Stimulated activated naive CD8-positive, alpha-beta T cell treated with anti-CD3 and anti-CD28 coated beads, Interleukin-15, amount 100 ng/mL, for 72 hours (primary cell): ENCODE measurements at regions not wholly inside any gene's neighbourhood (a gene's known extent, or its start where the extent isn't known, plus 50 kb on each side); places are given as distances from the start of the nearest gene placed in this dataset.
"Not testable (repeated sequence)": the region's sequence is repeated elsewhere in the genome, so short reads cannot be mapped to it uniquely, and the experiment has no call there.

Source experiments
- ATAC-seq: fragments of 150-1000 bp; cut with Tn5 transposase; 2 replicates; pipeline ENCODE4 v1.10.0; 2021; ENCODE audit warnings: mild to moderate bottlenecking, moderate library complexity
- DNase-seq, 2 donors: peaks; one replicate each; pipeline ENCODE4 v3.0.0; 2021 to 2022
- H3K27ac Mint-ChIP-seq, 2 donors: one replicate each; pipeline ENCODE4 v1.8.0; 2022; ENCODE audit warnings: mild to moderate bottlenecking in 2 of 2, mixed read lengths in 2 of 2, moderate library complexity in 2 of 2
- H3K27me3 Mint-ChIP-seq: one replicate; pipeline ENCODE4 v1.8.0; 2022; ENCODE audit warnings: mixed read lengths
- H3K4me1 Mint-ChIP-seq: one replicate; pipeline ENCODE4 v1.8.0; 2022; ENCODE audit warnings: mild to moderate bottlenecking, mixed read lengths
- H3K4me3 Mint-ChIP-seq, 2 donors: one replicate each; pipeline ENCODE4 v1.8.0; 2022; ENCODE audit warnings: mild to moderate bottlenecking in 2 of 2, mixed read lengths in 2 of 2, moderate library complexity in 1 of 2
- H3K9me3 Mint-ChIP-seq, 2 donors: one replicate each; pipeline ENCODE4 v1.8.0; 2022; ENCODE audit warnings: mixed read lengths in 2 of 2

DNA sequence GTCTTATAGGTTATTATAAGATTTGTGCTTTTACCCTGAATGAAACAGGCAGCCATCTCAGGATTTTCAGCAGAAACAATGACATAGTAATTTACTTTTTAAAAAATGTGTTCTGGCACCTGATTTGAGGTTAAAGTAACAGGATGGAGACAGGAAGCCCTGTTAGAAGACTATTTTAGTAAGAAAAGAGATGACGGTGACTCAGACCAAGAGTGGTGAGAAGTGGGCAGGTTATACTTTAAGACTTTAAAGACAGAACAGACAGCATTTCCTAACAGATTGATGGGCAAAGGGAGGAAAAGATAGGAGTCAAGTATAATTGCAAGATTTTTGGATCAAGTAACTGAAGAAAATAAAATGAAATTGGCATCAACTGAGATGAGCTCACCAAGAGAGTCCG lies 436.8 kb upstream of the NR5A2 start:
- Mint-ChIP-seq H3K4me1 (peaks cover 10% of the 10 kb centered on the region), H3K27me3 (peaks cover 8% of the 10 kb centered on the region), H3K9me3 (no peaks in the 10 kb centered on the region), H3K27ac (no peak overlapping the region), H3K4me3 (no peak overlapping the region)
- DNase-seq (no peak), ATAC-seq (peak; percentile 73)

DNA sequence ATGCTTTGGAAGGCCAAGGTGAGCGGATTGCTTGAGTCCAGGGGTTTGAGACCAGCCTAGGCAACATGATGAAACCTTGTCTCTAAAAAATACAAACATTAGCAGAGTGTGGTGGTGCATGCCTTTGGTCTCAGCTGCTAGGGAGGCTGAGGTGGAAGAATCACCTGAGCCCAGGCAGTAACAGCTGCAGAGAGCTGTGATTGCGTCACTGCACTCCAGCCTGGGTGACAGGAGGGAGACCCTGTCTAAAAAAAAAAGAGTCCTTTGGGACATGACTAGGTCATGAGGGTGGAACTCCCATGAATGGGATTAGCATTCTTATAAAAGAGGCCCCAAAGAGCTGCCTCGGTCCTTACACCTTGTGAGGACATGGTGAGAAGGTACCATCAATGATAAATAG lies 436.0 kb upstream of the NR5A2 start:
- ATAC-seq (no peak), DNase-seq (no peak)
- Mint-ChIP-seq H3K27me3 (peaks cover 8% of the 10 kb centered on the region), H3K4me1 (peaks cover 10% of the 10 kb centered on the region), H3K4me3 (no peak overlapping the region), H3K9me3 (no peaks in the 10 kb centered on the region), H3K27ac (no peak overlapping the region)

DNA sequence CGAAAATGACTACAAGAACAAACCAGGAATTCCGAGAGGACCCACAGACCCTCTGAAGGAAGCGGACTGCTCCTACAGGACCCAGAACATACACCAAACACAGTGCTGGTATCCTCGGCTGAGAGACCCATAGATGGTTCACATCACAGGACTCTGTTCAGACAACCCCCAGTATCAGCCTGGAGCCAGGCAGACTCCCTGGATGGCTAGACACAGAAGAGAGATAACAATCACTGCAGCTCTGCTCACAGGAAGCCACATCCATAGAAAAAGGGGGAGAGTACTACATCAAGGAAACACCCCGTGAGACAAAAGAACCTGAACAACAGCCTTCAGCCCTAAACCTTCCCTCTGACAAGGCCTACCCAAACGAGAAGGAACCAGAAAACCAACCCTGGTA lies 434.0 kb upstream of the NR5A2 start:
- DNase-seq (no peak), ATAC-seq (no peak)
- no peak overlapping the region for H3K4me3 Mint-ChIP-seq
- peaks cover 20% of the 10 kb centered on the region for H3K27me3 Mint-ChIP-seq
- no peak overlapping the region for H3K27ac Mint-ChIP-seq
- H3K9me3 Mint-ChIP-seq, result peaks cover 0 to 5% of the 10 kb centered on the region in 2 donors
- H3K4me1 Mint-ChIP-seq, result peaks cover 10% of the 10 kb centered on the region

DNA sequence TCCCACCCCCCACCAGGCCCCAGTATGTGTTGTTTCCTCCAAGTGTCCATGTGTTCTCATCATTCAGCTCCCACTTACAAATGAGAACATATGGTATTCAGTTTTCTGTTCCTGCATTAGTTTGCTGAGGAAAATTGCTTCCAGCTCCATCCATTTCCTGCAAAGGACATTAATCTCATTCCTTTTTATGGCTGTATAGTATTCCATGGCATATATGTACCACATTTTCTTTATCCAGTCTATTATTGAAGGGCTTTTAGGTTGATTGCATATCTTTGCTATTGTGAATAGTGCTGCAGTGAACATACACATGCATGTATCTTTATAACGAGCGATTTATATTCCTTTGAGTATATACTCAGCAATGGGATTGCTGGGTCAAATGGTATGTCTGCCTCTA lies 431.1 kb upstream of the NR5A2 start:
- H3K4me1 Mint-ChIP-seq, result not testable (repeated sequence)

DNA sequence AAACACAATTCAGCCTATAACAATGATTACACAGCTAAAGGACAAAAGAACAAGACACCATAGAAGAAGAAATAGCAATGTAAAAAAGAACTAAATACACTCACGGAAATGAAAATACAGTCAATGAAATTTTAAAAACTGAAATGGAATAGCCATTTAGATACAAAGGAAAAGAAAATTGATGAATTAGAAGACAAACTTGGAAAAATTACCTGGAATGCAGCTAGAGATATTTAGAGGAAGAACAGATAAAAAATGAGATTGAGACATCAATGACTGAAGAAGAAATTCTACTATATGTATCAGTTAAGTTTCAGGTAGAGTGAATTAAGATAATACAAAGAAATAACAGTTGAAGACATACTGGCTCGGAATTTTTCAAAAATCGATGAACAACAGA lies 430.4 kb upstream of the NR5A2 start:
- ATAC-seq, result no peak
- Mint-ChIP-seq H3K27me3 (peaks cover 25% of the 10 kb centered on the region), H3K27ac (no peak overlapping the region)

More for the DNA sequence above, 431.1 kb upstream of the NR5A2 start:
- H3K9me3 Mint-ChIP-seq, result peaks cover 0 to 11% of the 10 kb centered on the region in 2 donors
- not testable (repeated sequence) for ATAC-seq, H3K27ac Mint-ChIP-seq, H3K4me3 Mint-ChIP-seq, DNase-seq
- H3K27me3 Mint-ChIP-seq, result peaks cover 25% of the 10 kb centered on the region

DNA sequence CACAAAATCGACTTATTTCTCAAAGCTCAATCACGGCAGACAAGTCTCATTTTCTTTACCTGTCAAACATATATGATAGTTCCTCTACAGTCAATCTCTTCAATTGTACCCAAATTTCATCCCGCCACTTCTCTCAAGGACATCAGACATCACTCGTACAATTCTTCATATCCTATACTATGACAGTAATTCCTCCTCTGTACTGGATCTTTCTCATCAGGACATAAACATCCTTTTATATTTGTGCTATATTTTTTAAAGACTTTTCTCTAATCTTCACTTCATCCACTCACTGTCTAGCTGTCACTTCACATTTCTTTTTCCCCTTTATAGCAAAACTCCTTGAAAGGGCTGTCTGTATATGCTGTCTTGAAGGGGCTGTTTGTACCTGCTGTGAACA lies 419.1 kb upstream of the NR5A2 start:
- Mint-ChIP-seq H3K4me3 (no peak overlapping the region), H3K27me3 (no peaks in the 10 kb centered on the region), H3K4me1 (no peaks in the 10 kb centered on the region), H3K9me3 (no peaks in the 10 kb centered on the region), H3K27ac (no peak overlapping the region)
- ATAC-seq, result no peak
- DNase-seq, result no peak

More for the DNA sequence above, 430.4 kb upstream of the NR5A2 start:
- Mint-ChIP-seq H3K4me1 (no peaks in the 10 kb centered on the region), H3K9me3 (peaks cover under 1 to 18% of the 10 kb centered on the region in 2 donors), H3K4me3 (no peak overlapping the region)
- DNase-seq, result no peak

DNA sequence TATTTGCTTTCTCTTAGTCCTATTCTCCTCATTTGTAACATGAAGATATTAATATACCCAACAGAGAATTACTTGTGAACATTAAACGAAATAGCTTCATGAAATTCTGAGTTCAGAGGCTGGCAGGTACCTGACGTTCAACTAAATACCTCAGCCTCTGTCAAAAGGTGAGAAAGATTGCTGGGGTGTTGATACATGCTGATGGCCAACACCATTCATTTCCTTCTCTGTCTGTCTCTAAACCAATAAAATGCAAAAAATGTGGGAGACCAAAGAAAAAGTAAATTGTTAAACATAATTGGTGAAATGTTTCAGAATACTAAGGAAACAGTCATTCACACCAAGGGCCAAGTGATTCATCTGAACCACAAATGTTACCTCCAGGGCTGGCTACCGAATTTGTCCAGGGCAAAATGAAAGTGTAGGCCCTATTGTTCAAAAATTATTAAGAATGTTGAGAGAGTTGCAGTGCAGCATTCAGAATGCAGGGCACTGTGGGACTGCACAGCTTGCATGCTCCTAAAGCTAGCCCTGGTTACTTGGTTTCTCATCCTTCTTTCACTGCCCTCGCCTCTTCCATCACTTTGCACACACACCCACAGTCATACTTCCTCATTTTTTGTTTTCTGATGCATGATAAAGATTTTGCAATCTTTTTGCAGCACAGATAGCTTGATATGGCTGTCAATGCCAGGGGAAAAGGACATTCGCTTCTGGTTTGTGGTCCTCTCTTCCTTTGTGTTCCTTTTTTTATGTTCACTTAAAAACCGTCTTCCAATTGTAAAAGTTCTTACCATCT lies 414.3 kb upstream of the NR5A2 start:
- ATAC-seq (no peak), DNase-seq (no peak)

DNA sequence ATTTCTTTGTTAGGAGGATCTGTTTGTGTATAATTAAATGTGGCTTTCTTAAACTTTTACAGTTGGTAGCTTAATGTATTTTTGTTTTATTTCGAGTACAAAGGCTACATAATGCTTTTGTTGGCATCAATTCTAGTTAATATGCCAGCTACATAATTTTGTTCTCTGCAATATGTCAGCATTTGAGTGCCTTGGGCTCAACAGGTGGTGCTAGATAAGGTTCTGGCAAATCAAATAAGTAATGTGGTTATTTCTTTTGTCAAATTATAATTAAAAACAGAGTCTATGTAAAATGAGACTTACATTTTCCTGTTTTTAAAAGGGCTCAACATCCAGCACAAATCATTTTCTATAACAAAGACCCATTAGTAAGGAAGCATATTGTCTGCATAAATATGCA lies 410.6 kb upstream of the NR5A2 start:
- no peak for ATAC-seq
- Mint-ChIP-seq H3K27me3 (no peaks in the 10 kb centered on the region), H3K4me3 (no peak overlapping the region)

More for the DNA sequence above, 414.3 kb upstream of the NR5A2 start:
- H3K9me3 Mint-ChIP-seq, result no peaks in the 10 kb centered on the region
- no peaks in the 10 kb centered on the region for H3K4me1 Mint-ChIP-seq
- H3K27me3 Mint-ChIP-seq, result no peaks in the 10 kb centered on the region
- peak overlapping the region in 1 of 2 donors; percentile 14 for H3K27ac Mint-ChIP-seq
- no peak overlapping the region for H3K4me3 Mint-ChIP-seq

DNA sequence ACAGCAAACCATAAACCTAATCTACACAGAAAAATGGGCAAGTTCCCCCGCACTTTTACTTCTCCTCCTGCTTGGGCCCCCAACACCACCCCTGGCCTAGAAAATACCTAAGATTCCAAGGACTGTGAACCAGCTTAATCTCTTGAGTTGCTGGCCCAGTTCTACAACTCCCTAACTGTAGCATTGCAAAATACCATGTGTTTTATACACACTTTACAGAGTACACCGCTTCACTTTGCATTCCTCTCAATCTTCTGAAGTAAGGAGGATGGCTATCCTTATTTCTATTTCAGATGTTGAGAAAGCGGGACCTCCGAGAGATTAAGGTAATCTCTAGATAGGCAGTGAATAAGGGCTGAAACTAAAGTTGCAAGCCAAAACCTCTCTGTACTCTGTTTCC lies 408.3 kb upstream of the NR5A2 start:
- no peak for DNase-seq
- ATAC-seq, result no peak
- H3K27me3 Mint-ChIP-seq, result no peaks in the 10 kb centered on the region
- H3K4me3 Mint-ChIP-seq, result no peak overlapping the region
- H3K4me1 Mint-ChIP-seq, result no peaks in the 10 kb centered on the region
- no peak overlapping the region for H3K27ac Mint-ChIP-seq
- H3K9me3 Mint-ChIP-seq, result no peaks in the 10 kb centered on the region

More for the DNA sequence above, 410.6 kb upstream of the NR5A2 start:
- no peaks in the 10 kb centered on the region for H3K4me1 Mint-ChIP-seq
- no peak for DNase-seq
- no peak overlapping the region for H3K27ac Mint-ChIP-seq
- H3K9me3 Mint-ChIP-seq, result no peaks in the 10 kb centered on the region

DNA sequence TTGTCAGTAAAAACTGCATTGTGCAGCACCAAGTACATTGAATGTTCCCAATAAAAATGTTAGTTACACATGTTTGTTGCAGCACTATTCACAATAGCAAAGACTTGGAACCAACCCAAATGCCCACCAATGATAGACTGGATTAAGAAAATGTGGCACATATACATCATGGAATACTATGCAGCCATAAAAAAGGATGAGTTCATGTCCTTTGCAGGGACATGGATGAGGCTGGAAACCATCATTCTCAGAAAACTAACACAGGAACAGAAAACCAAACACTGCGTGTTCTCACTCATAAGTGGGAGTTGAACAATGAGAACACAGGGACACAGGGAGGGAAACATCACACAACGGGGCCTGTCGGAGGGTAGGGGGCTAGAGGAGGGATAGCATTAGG lies 401.3 kb upstream of the NR5A2 start:
- ATAC-seq, H3K27me3 Mint-ChIP-seq, DNase-seq, H3K4me1 Mint-ChIP-seq, H3K27ac Mint-ChIP-seq, H3K9me3 Mint-ChIP-seq, H3K4me3 Mint-ChIP-seq: not testable (repeated sequence)

DNA sequence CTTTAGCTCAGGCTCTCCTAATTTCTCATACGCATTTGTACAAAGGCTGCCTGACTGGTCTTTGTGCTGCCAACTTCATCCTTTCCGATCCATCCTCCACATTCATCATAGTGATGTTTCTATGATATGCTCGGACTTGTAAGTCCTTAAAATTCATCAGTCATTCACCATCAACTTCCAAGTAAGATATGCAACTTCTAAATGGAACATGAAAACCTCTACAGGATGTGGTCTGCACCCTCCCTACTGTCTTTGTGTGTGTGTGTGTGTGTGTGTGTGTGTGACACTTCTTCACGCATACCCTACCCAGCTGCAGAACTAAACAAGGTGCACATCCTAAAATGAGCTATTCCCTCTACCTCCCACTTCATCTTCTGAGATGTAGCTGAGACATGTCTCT lies 397.9 kb upstream of the NR5A2 start:
- Mint-ChIP-seq H3K9me3 (peaks cover under 1 to 11% of the 10 kb centered on the region in 2 donors), H3K27me3 (peaks cover 5% of the 10 kb centered on the region), H3K27ac (no peak overlapping the region), H3K4me1 (peaks cover 6% of the 10 kb centered on the region), H3K4me3 (no peak overlapping the region)
- no peak for ATAC-seq
- DNase-seq, result no peak

DNA sequence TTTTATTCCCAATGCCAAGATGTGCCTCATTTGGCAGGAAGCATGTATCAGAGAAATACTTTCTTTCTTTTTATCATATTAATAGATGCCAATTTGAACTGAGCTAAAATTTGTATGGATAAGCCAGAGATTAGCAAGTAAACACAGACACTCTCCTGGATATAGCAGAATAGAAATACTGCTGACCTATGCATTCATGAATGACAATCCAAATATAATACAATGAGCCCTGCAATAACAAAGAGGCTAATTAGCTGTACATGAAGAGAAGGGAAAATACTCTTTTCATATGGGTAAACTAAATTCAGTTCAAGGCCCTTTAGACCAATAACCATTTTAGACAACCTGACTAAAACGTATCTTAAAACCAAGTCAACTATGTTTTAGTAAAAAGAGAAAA lies 388.1 kb upstream of the NR5A2 start:
- Mint-ChIP-seq H3K27me3 (peaks cover 13% of the 10 kb centered on the region), H3K4me3 (no peak overlapping the region), H3K27ac (no peak overlapping the region), H3K9me3 (peaks cover 18 to 27% of the 10 kb centered on the region in 2 donors), H3K4me1 (no peaks in the 10 kb centered on the region)
- no peak for ATAC-seq
- no peak for DNase-seq

DNA sequence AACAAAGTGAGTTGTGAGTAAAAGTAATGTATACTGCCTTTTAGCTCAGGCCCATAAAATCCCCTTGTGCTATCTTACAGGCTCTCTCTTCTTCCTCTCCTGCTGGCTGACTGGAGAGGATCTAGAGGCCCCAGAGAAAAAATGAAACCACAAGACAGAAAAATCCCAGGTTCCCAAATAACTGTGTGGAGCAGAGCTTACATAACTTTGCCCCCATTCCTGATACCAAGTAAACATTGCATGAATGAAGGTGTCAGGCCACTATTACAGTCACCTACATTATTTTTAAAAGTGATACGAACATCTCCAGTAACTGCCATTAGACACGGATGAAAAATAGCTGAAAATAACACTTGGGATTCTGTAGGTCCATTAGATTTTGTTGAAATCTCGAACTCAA lies 386.0 kb upstream of the NR5A2 start:
- ATAC-seq, result no peak
- Mint-ChIP-seq H3K9me3 (peaks cover 6 to 8% of the 10 kb centered on the region in 2 donors), H3K4me3 (no peak overlapping the region), H3K27ac (no peak overlapping the region), H3K27me3 (no peaks in the 10 kb centered on the region), H3K4me1 (no peaks in the 10 kb centered on the region)
- DNase-seq, result no peak

DNA sequence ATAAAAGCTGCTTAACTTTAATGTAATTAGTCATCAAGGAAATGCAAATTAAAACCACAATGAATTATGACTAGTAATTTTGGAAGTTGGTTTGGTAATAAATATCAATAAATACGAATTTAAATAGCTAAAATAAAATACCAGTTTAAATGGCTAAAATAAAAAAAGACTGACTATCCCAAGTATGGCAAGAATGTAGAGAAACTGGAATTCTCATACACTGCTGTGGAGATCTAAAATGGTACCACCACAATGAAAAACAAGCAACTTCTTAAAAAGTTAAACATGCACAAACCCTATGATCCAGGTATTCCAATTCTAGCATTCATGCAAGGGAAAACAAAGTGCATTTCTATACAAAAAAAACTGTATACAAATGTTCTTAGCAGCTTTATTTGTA lies 382.6 kb upstream of the NR5A2 start:
- Mint-ChIP-seq H3K4me3 (no peak overlapping the region), H3K27me3 (no peaks in the 10 kb centered on the region), H3K4me1 (no peaks in the 10 kb centered on the region), H3K9me3 (peaks cover 11 to 15% of the 10 kb centered on the region in 2 donors), H3K27ac (no peak overlapping the region)
- DNase-seq (no peak), ATAC-seq (no peak)

DNA sequence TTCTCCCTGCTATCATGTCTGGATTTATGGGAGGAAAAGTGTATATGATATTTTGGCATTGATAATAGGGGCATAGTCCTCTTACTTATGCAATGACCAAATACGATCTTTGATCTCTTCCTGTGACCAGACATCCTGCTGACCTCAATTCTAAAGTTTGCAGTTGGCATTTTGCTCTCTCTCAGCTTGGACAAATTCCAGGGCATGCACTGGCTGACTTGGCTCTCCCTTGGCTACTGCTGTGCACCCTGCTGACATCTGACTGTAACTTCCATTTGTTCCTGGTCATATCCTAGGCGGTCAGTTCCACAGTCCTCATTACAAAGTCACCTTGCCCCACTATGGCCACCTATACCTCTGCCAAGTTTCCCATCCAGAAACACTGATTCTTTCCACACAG lies 380.7 kb upstream of the NR5A2 start:
- no peak overlapping the region for H3K27ac Mint-ChIP-seq
- no peaks in the 10 kb centered on the region for H3K27me3 Mint-ChIP-seq
- no peak for DNase-seq
- no peak for ATAC-seq
- H3K9me3 Mint-ChIP-seq, result peaks cover 11 to 15% of the 10 kb centered on the region in 2 donors
- no peak overlapping the region for H3K4me3 Mint-ChIP-seq
- no peaks in the 10 kb centered on the region for H3K4me1 Mint-ChIP-seq

DNA sequence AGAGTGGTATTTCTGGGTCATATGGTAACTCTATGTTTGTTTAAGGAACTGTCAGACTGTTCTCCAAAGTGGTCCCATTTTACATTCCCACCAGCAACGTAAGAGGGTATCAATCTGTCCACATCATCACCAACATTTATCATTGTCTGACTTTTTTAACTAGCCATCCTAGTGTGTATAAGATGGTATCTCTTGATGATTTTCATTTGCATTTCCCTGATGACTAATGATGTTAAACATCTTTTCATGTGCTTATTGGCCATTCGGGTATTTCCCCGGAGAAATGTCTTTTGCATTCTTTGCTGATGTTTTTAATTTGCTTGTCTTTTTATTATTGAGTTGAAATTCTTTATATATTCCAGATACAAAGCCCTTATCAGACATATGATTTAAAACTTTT lies 370.1 kb upstream of the NR5A2 start:
- Mint-ChIP-seq H3K27ac (no peak overlapping the region), H3K4me3 (no peak overlapping the region), H3K27me3 (peaks cover 21% of the 10 kb centered on the region), H3K4me1 (no peaks in the 10 kb centered on the region), H3K9me3 (peaks cover 0 to 5% of the 10 kb centered on the region in 2 donors)
- ATAC-seq (no peak), DNase-seq (no peak)

DNA sequence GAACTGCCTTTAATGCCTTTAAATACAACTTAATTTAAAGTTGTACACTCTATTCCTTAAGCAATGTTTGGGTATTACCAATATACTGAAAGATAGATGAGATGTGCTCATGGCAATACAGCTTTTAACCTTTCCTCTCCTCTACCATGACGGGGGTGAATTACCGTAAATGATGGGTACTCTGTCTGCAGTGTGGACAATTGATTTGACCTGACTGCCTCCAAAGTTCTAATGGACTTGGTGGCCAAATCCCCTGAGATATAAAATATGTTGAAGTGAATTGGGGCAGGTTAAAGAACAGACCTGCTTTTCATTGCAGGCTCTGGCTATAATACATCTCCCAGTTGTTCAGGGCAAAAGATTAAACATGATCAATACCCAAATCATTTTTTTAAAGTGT lies 367.4 kb upstream of the NR5A2 start:
- no peak overlapping the region for H3K4me3 Mint-ChIP-seq

More for the DNA sequence above, 367.4 kb upstream of the NR5A2 start:
- H3K9me3 Mint-ChIP-seq, result no peaks in the 10 kb centered on the region
- ATAC-seq (no peak), DNase-seq (no peak)
- H3K27ac Mint-ChIP-seq, result no peak overlapping the region
- H3K27me3 Mint-ChIP-seq, result peaks cover 21% of the 10 kb centered on the region
- H3K4me1 Mint-ChIP-seq, result no peaks in the 10 kb centered on the region
